ENCODE measurements at regions not wholly inside any gene's neighbourhood (a gene's known extent, or its start where the extent isn't known, plus 50 kb on each side); places are given as distances from the start of the nearest gene placed in this dataset.

DNA sequence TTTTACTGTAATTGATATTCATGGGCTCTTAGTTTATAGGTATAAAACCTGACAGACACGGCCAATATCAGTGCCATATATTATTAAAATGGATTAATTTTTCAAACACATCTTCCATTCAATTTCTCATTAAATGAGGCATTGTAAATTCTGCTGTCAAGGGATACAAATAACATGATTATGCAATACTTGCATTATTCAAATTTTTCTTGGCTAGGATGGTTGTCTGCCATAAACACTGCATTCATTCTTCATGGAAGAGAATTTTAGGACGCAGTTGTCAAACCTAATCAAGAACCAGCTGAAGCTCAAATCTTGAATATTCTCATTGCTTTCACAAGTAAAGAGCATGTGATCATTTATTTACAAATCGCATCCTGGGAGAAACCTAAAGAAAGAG is 255.6 kb downstream of the RDH14 start:
- Histone ChIP-seq H3K36me3 (ENCODE audit: insufficient read depth, low read length) (no peaks in the 10 kb centered on the region), H3K9me3 (ENCODE audit: low read length) (no peaks in the 10 kb centered on the region), H3K27ac (ENCODE audit: low read depth, low read length, poor library complexity, severe bottlenecking) (no peak overlapping the region), H3F3A (ENCODE audit: insufficient read depth, low read length) (no peaks in the 10 kb centered on the region), H4K20me1 (ENCODE audit: insufficient read depth, low read length) (no peaks in the 10 kb centered on the region), H3K27me3 (ENCODE audit: insufficient read depth, low read length) (no peaks in the 10 kb centered on the region), H3K79me2 (ENCODE audit: insufficient read depth, low read length) (no peaks in the 10 kb centered on the region), H3K9ac (ENCODE audit: low read length) (no peak overlapping the region), H3K4me2 (ENCODE audit: low read length) (no peak overlapping the region), H3K4me3 (ENCODE audit: low read depth, low read length, poor library complexity, severe bottlenecking) (no peak overlapping the region), H3K9me2 (ENCODE audit: low read depth, low read length) (no peaks in the 10 kb centered on the region), H2AFZ (ENCODE audit: low read length) (no peak overlapping the region), H3K4me1 (ENCODE audit: insufficient read depth, low read length, severe bottlenecking) (no peaks in the 10 kb centered on the region)
- no peak for TF ChIP-seq EZH2 (IDR thresholded peaks at IDR 0.05; ENCODE audit: borderline replicate concordance, low read length)
- TF ChIP-seq, protein P1, sequence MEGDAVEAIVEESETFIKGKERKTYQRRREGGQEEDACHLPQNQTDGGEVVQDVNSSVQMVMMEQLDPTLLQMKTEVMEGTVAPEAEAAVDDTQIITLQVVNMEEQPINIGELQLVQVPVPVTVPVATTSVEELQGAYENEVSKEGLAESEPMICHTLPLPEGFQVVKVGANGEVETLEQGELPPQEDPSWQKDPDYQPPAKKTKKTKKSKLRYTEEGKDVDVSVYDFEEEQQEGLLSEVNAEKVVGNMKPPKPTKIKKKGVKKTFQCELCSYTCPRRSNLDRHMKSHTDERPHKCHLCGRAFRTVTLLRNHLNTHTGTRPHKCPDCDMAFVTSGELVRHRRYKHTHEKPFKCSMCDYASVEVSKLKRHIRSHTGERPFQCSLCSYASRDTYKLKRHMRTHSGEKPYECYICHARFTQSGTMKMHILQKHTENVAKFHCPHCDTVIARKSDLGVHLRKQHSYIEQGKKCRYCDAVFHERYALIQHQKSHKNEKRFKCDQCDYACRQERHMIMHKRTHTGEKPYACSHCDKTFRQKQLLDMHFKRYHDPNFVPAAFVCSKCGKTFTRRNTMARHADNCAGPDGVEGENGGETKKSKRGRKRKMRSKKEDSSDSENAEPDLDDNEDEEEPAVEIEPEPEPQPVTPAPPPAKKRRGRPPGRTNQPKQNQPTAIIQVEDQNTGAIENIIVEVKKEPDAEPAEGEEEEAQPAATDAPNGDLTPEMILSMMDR (IDR thresholded peaks at IDR 0.05; ENCODE audit: low read length): no peak

DNA sequence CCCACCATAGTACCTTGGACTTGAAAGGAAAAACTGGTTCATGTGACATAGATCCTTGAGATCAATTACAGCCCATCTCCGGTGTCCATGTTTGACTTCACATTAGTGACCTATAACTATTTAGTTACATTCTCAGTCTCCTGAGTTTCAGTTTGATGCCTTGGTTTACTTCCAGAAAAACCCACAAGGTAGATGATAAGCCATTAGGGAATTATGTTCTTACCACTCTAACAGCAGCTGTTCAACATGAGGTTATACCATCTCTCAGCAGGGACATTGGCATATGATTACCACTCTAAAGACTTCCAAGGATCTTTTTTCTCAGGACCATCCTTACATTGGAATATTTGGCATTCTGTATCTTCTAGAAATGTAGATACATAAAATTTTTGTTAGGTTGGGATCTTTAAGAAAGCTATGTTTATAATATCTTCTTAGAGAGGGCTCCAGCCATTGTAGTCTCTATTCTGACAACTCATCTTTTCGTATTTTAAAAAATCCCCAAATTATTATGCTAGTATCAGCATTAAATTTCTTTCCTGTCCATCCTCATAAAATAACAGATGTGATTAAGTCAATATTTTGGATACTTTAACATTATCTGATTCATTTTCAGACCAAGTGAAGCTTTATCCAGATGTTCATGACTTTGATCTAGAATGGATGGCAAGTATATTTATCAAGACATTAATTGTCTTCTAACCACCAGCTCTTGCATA is 258.9 kb downstream of the RDH14 start:
- H3K27ac ChIP-seq (ENCODE audit: low read depth, low read length, poor library complexity, severe bottlenecking): no peak overlapping the region
- no peaks in the 10 kb centered on the region for H3K36me3 ChIP-seq (ENCODE audit: insufficient read depth, low read length)
- no peaks in the 10 kb centered on the region for H3K4me1 ChIP-seq (ENCODE audit: insufficient read depth, low read length, severe bottlenecking)
- no peak for TF ChIP-seq EZH2 (IDR thresholded peaks at IDR 0.05; ENCODE audit: borderline replicate concordance, low read length)
- TF ChIP-seq, protein P1 (IDR thresholded peaks at IDR 0.05; ENCODE audit: low read length): no peak
- no peak overlapping the region for H3K9ac ChIP-seq (ENCODE audit: low read length)
- no peaks in the 10 kb centered on the region for H4K20me1 ChIP-seq (ENCODE audit: insufficient read depth, low read length)
- no peaks in the 10 kb centered on the region for H3K79me2 ChIP-seq (ENCODE audit: insufficient read depth, low read length)
- H3K9me3 ChIP-seq (ENCODE audit: low read length): no peaks in the 10 kb centered on the region
- no peak overlapping the region for H2AFZ ChIP-seq (ENCODE audit: low read length)
- H3F3A ChIP-seq (ENCODE audit: insufficient read depth, low read length): no peaks in the 10 kb centered on the region
- no peak overlapping the region for H3K4me3 ChIP-seq (ENCODE audit: low read depth, low read length, poor library complexity, severe bottlenecking)
- no peaks in the 10 kb centered on the region for H3K9me2 ChIP-seq (ENCODE audit: low read depth, low read length)
- no peaks in the 10 kb centered on the region for H3K27me3 ChIP-seq (ENCODE audit: insufficient read depth, low read length)
- H3K4me2 ChIP-seq (ENCODE audit: low read length): no peak overlapping the region

DNA sequence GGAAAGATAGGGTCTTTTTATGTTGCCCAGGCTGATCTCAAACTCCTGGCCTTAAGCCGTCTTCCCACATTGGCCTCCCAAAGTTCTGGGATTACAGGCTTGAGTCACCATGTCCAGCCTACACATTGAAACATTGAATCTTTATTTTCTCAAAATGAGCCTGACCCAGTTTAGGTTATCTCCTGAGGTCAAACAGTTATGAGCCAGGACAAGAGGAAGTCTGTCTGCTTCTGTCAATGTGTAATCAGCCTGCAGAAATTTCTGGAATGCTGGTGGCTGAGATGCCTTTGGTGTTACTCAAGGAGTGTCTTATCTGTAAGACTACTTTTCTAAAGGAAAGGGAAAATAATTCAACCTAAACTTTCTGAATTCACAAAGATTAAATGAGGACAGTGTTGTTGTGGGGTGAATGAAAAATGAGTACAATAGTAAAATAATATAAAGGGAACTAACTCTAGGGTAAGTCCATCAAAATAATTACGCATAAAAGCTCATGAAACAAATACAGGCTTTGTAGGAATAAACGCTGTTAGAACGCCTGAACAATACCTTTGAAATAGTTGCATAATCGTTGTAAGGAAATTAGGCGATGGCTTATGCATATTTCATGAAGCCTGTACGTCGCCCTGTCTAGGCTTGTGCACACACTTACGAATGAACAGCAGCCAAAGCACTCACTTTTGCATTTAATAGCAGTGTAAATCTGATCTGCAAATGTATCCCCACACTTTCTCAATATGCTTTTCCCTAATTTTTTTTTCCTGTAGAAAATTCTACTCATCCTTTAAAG is 260.8 kb downstream of the RDH14 start:
- Histone ChIP-seq H3K4me3 (ENCODE audit: low read depth, low read length, poor library complexity, severe bottlenecking) (no peak overlapping the region), H3K9me2 (ENCODE audit: low read depth, low read length) (no peaks in the 10 kb centered on the region), H3F3A (ENCODE audit: insufficient read depth, low read length) (no peaks in the 10 kb centered on the region), H3K4me2 (ENCODE audit: low read length) (no peak overlapping the region), H2AFZ (ENCODE audit: low read length) (no peak overlapping the region), H3K79me2 (ENCODE audit: insufficient read depth, low read length) (no peaks in the 10 kb centered on the region), H3K4me1 (ENCODE audit: insufficient read depth, low read length, severe bottlenecking) (no peaks in the 10 kb centered on the region), H4K20me1 (ENCODE audit: insufficient read depth, low read length) (no peaks in the 10 kb centered on the region), H3K9ac (ENCODE audit: low read length) (no peak overlapping the region), H3K36me3 (ENCODE audit: insufficient read depth, low read length) (no peaks in the 10 kb centered on the region), H3K9me3 (ENCODE audit: low read length) (no peaks in the 10 kb centered on the region), H3K27ac (ENCODE audit: low read depth, low read length, poor library complexity, severe bottlenecking) (no peak overlapping the region), H3K27me3 (ENCODE audit: insufficient read depth, low read length) (no peaks in the 10 kb centered on the region)
- TF ChIP-seq, protein P1 (IDR thresholded peaks at IDR 0.05; ENCODE audit: low read length): no peak
- TF ChIP-seq EZH2 (IDR thresholded peaks at IDR 0.05; ENCODE audit: borderline replicate concordance, low read length): no peak
